Prostate gland (tissue), 2 donors: ENCODE measurements at regions not wholly inside any gene's neighbourhood (a gene's known extent, or its start where the extent isn't known, plus 50 kb on each side); places are given as distances from the start of the nearest gene placed in this dataset.

Source experiments
- DNase-seq: peaks from one replicate; pipeline ENCODE4 v3.0.0-alpha.2; 2019; ENCODE audit warnings: low spot score
- H3K27ac ChIP-seq, 2 donors: fragments of 200-600 bp; sonication (generic); 2 replicates each; pipeline ENCODE4 v1.5.1; 2017 to 2019
- H3K27me3 ChIP-seq: fragments of 200-600 bp; sonication (generic); replicated peaks from 2 replicates; pipeline ENCODE4 v1.5.1; 2019; ENCODE audit not compliant: insufficient read depth
- H3K36me3 ChIP-seq, 2 donors: fragments of 200-600 bp; sonication (generic); 1 replicate in 1 of 2; 2 replicates in 1 of 2; pipeline versions ENCODE4 v1.5.1 to v1.8.1; 2017 to 2019
- H3K4me1 ChIP-seq: fragments of 200-600 bp; sonication (generic); replicated peaks from 2 replicates; pipeline ENCODE4 v1.5.1; 2019
- H3K4me3 ChIP-seq, 2 donors: fragments of 200-600 bp; sonication (generic); 2 replicates each; pipeline ENCODE4 v1.5.1; 2017 to 2019
- H3K9me3 ChIP-seq: fragments of 200-600 bp; sonication (generic); 2 replicates; pipeline ENCODE4 v1.5.1; 2017
- POLR2A ChIP-seq: fragments of 450-650 bp; IDR thresholded peaks from one replicate; pipeline ENCODE4 v1.6.1; 2016; ENCODE audit warnings: antibody characterized with exemption, mild to moderate bottlenecking
- POLR2AphosphoS5 ChIP-seq: sonication (generic); formaldehyde crosslinking; IDR thresholded peaks from one replicate; pipeline ENCODE4 v1.6.1; 2017; ENCODE audit warnings: antibody characterized with exemption
- WGBS: methylation state at CpG from one replicate; pipeline ENCODE4 v1.1.5; 2018; 5-methylcytosine and 5-hydroxymethylcytosine counted together
- intact Hi-C: fragments of 100-400 bp; cut with DNase I; formaldehyde crosslinking; loops from one replicate; pipeline ENCODE4 v1.14.2; 2022
- TF ChIP-seq, protein P1 (sequence below), 4 experiments: fragments of 200-600 bp in 2 of 4; fragments of 450-650 bp in 2 of 4; sonication (generic) in 2 of 4; IDR thresholded peaks; 1 replicate in 3 of 4; 2 replicates in 1 of 4; pipeline ENCODE4 v1.5.1; 2016 to 2019; ENCODE audit warnings: antibody characterized with exemption in 4 of 4, mild to moderate bottlenecking in 2 of 4, moderate library complexity in 2 of 4

DNA sequence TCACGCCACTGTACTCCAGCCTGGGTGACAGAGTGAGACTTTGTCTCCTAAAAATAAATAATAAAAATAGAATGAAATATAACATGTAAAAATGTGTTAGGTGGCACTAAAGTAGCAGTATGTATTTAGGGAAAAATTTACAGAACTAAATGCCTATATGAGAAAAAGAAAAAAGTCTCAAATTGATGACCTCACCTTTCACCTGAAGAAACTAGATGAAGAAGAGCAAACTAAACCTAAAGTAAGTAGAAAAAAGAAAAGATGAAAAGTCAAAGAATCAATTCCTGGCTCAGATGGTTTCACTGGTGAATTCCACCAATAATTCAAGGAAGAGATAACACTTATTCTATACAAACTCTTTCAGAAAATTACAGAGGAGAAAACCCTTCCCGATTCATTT lies 106.5 kb upstream of the NANOS1 start:
- no peak for TF ChIP-seq POLR2A
- TF ChIP-seq, protein P1, sequence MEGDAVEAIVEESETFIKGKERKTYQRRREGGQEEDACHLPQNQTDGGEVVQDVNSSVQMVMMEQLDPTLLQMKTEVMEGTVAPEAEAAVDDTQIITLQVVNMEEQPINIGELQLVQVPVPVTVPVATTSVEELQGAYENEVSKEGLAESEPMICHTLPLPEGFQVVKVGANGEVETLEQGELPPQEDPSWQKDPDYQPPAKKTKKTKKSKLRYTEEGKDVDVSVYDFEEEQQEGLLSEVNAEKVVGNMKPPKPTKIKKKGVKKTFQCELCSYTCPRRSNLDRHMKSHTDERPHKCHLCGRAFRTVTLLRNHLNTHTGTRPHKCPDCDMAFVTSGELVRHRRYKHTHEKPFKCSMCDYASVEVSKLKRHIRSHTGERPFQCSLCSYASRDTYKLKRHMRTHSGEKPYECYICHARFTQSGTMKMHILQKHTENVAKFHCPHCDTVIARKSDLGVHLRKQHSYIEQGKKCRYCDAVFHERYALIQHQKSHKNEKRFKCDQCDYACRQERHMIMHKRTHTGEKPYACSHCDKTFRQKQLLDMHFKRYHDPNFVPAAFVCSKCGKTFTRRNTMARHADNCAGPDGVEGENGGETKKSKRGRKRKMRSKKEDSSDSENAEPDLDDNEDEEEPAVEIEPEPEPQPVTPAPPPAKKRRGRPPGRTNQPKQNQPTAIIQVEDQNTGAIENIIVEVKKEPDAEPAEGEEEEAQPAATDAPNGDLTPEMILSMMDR (IDR thresholded peaks at IDR 0.05): no peak
- no peak for TF ChIP-seq POLR2AphosphoS5
- no peak for DNase-seq
- Histone ChIP-seq H3K9me3 (no peaks in the 10 kb centered on the region), H3K36me3 (no peaks in the 10 kb centered on the region), H3K27me3 (no peaks in the 10 kb centered on the region), H3K4me1 (no peaks in the 10 kb centered on the region), H3K27ac (no peak overlapping the region), H3K4me3 (no peak overlapping the region)
- 95% methylated on average over 2 of the region's 2 CpGs for WGBS
- intact Hi-C loops: no loop called here

DNA sequence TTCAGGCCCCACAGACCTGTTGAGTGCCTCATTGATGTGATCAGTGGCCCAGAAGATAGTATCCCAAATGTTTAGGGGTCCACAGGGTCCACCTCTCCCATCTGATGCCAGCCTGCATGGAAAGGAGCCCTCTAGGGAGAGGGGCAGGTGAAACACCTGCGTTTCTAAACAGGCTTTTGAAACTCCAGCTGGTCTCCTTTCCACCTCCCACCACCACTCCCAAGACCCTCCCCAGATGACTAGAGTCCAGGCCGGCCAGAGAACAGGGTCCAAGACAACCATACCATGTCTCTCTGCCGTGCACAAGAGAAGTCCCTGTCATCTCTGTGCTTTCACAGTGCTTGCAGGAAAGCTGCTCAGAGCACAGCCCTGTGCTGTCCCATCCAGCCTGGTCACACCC lies 105.0 kb upstream of the NANOS1 start:
- Histone ChIP-seq H3K9me3 (no peaks in the 10 kb centered on the region), H3K4me3 (no peak overlapping the region), H3K27ac (no peak overlapping the region), H3K4me1 (no peaks in the 10 kb centered on the region), H3K27me3 (no peaks in the 10 kb centered on the region), H3K36me3 (no peaks in the 10 kb centered on the region)
- 74% methylated on average over 3 of the region's 3 CpGs for WGBS
- no peak for DNase-seq
- intact Hi-C loops: no loop called here
- no peak for TF ChIP-seq POLR2A
- TF ChIP-seq POLR2AphosphoS5: no peak
- TF ChIP-seq, protein P1 (IDR thresholded peaks at IDR 0.05): no peak

DNA sequence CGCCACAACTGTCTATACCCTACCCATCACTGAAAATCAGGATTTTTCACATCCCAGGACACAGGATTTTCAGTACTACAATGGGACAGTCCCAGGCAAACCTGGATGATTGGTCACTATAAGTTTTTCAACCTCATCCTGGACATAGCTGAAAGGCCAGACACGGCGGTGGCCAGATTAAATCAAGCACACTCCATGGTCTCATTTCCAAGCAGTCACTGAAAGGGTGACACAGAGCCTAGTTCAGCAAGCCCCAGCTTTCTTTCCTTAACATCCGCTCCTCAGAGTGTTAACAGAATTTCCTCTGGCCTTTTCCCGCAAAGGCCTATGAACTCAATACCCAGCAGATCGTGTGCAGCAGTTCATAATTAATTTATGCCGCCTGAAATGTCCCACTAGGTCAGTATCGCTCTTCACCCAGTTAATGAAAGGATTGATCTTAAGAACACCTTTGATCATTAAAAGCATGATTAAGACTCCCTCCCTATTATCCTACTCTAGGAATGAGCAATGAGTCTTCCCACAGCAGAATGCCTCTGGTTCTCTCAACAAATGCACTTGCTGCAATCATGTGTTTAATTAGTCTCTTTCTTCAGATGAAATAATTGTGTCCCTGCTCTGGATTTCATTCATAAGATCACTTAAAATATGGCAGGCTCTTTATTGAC lies 104.0 kb upstream of the NANOS1 start:
- no peak for DNase-seq
- TF ChIP-seq, protein P1 (IDR thresholded peaks at IDR 0.05): no peak
- intact Hi-C loops: no loop called here
- no peaks in the 10 kb centered on the region for H3K27me3 ChIP-seq
- H3K4me1 ChIP-seq: no peaks in the 10 kb centered on the region
- no peak overlapping the region for H3K27ac ChIP-seq
- WGBS: 87% methylated on average over 8 of the region's 8 CpGs
- H3K9me3 ChIP-seq: no peaks in the 10 kb centered on the region
- no peaks in the 10 kb centered on the region for H3K36me3 ChIP-seq
- H3K4me3 ChIP-seq: no peak overlapping the region

DNA sequence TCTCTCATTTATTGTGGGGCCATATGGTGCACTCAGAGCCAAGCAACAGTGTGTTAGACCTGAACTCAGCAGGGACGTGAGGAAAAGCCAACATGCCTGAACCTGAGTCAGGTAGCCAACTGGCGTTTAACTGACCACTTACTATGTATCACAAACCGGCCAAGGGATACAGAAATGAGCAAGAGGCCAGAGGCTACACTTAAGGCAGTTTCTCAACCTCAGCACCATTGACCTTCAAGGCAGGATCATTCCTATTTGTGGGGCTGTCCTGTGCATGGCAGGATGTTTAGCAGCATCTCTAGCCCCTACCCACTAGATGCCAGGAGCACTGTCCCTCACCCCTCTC lies 103.5 kb upstream of the NANOS1 start:
- H3K36me3 ChIP-seq: no peaks in the 10 kb centered on the region
- no peaks in the 10 kb centered on the region for H3K4me1 ChIP-seq
- no peaks in the 10 kb centered on the region for H3K27me3 ChIP-seq
- TF ChIP-seq, protein P1 (IDR thresholded peaks at IDR 0.05): no peak
- TF ChIP-seq POLR2A: no peak
- TF ChIP-seq POLR2AphosphoS5: no peak
- no peak overlapping the region for H3K4me3 ChIP-seq
- H3K9me3 ChIP-seq: no peaks in the 10 kb centered on the region
- intact Hi-C loops: no loop called here
- no peak overlapping the region for H3K27ac ChIP-seq
- DNase-seq: no peak
- 83% methylated on average over 3 of the region's 3 CpGs for WGBS

DNA sequence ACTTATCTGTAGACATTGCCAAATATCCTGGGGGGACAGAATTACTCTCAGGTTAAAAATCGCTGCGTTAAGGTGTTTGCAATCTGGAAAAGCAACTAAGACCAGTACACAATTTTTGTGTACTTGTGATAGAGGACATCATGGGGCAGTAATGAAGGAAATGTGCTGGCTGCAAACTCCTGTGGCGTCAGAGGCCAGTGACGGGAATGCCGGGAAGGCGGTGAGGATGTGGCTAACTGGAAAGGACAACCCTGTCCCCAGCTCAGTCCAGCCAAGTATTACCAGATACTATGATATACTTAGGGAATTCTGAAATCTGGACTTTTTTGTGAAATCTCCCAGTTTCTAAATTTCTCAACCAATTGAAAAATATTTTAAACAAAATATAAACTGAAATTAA lies 103.1 kb upstream of the NANOS1 start:
- H3K27me3 ChIP-seq: no peaks in the 10 kb centered on the region
- no peaks in the 10 kb centered on the region for H3K9me3 ChIP-seq
- no peak overlapping the region for H3K4me3 ChIP-seq
- intact Hi-C loops: no loop called here
- WGBS: 90% methylated on average over 6 of the region's 6 CpGs
- TF ChIP-seq, protein P1 (IDR thresholded peaks at IDR 0.05): no peak
- TF ChIP-seq POLR2AphosphoS5 (no peak), POLR2A (no peak)
- H3K4me1 ChIP-seq: no peaks in the 10 kb centered on the region
- no peaks in the 10 kb centered on the region for H3K36me3 ChIP-seq
- DNase-seq: no peak
- H3K27ac ChIP-seq: no peak overlapping the region
